SK-N-SH treated with all-trans-retinoic acid at 6 μM for 48 hours (cell line): ENCODE measurements at regions not wholly inside any gene's neighbourhood (a gene's known extent, or its start where the extent isn't known, plus 50 kb on each side); places are given as distances from the start of the nearest gene placed in this dataset.
A peak's percentile ranks its signal among the peaks of the same experiment; 100 is the strongest.

Experiments
- ATAC-seq: fragments of 200-7000 bp; cut with Tn5 transposase; 3 replicates; pipeline ENCODE4 v1.9.1; 2020; ENCODE audit warnings: mild to moderate bottlenecking, moderate library complexity
- ARNTL ChIP-seq: fragments of 450-650 bp; formaldehyde crosslinking; IDR thresholded peaks from 2 replicates; pipeline ENCODE4 v1.5.0; 2020; ENCODE audit warnings: low read depth, mild to moderate bottlenecking, moderate library complexity, borderline replicate concordance
- BACH2 ChIP-seq: fragments of 250-450 bp; sonication (Bioruptor Pico); IDR thresholded peaks from 2 replicates; pipeline ENCODE4 v1.9.0; 2021; ENCODE audit warnings: mild to moderate bottlenecking, borderline replicate concordance
- CSDC2 ChIP-seq: fragments of 250-450 bp; sonication (Bioruptor Pico); IDR thresholded peaks from 2 replicates; pipeline ENCODE4 v1.5.0; 2020; ENCODE audit warnings: mild to moderate bottlenecking, moderate library complexity
- ESRRG ChIP-seq: fragments of 250-450 bp; sonication (Bioruptor Pico); IDR thresholded peaks from 2 replicates; pipeline ENCODE4 v1.6.1; 2021; ENCODE audit warnings: mild to moderate bottlenecking
- GLIS3 ChIP-seq: fragments of 250-450 bp; sonication (Bioruptor Pico); IDR thresholded peaks from 2 replicates; pipeline ENCODE4 v1.5.0; 2020; ENCODE audit warnings: mild to moderate bottlenecking, moderate library complexity
- ISL1 ChIP-seq: fragments of 250-450 bp; sonication (Bioruptor Pico); IDR thresholded peaks from 2 replicates; pipeline ENCODE4 v2.1.2; 2022; ENCODE audit warnings: mild to moderate bottlenecking, moderate library complexity
- OSR1 ChIP-seq: fragments of 250-450 bp; sonication (Bioruptor Pico); IDR thresholded peaks from 2 replicates; pipeline ENCODE4 v1.8.0; 2022; ENCODE audit warnings: moderate library complexity, mild to moderate bottlenecking, inconsistent platforms
- PPARA ChIP-seq: fragments of 250-450 bp; sonication (Bioruptor Pico); IDR thresholded peaks from 2 replicates; pipeline ENCODE4 v1.5.0; 2020; ENCODE audit warnings: mild to moderate bottlenecking, borderline replicate concordance
- RARB ChIP-seq: fragments of 250-450 bp; sonication (Bioruptor Pico); IDR thresholded peaks from 2 replicates; pipeline ENCODE4 v1.8.0; 2021; ENCODE audit warnings: mild to moderate bottlenecking, moderate library complexity
- SNAI2 ChIP-seq: fragments of 250-450 bp; sonication (Bioruptor Pico); IDR thresholded peaks from 2 replicates; pipeline ENCODE4 v1.5.0; 2020; ENCODE audit warnings: mild to moderate bottlenecking, moderate library complexity
- TCF4 ChIP-seq: fragments of 250-450 bp; sonication (Bioruptor Pico); IDR thresholded peaks from 2 replicates; pipeline ENCODE4 v1.8.0; 2021; ENCODE audit warnings: mild to moderate bottlenecking, moderate library complexity, borderline replicate concordance
- TOX ChIP-seq: fragments of 250-450 bp; sonication (Bioruptor Pico); IDR thresholded peaks from 2 replicates; pipeline ENCODE4 v1.8.0; 2021; ENCODE audit warnings: mild to moderate bottlenecking, moderate library complexity, borderline replicate concordance
- ZC3H10 ChIP-seq: fragments of 250-450 bp; sonication (Bioruptor Pico); IDR thresholded peaks from 2 replicates; pipeline ENCODE4 v1.5.1; 2021; ENCODE audit warnings: mild to moderate bottlenecking, moderate library complexity
- ZFP3 ChIP-seq: fragments of 250-450 bp; sonication (Bioruptor Pico); IDR thresholded peaks from 2 replicates; pipeline ENCODE4 v1.5.0; 2020; ENCODE audit warnings: mild to moderate bottlenecking, moderate library complexity
- ZFP30 ChIP-seq: fragments of 450-650 bp; formaldehyde crosslinking; IDR thresholded peaks from 2 replicates; pipeline ENCODE4 v1.5.0; 2022; ENCODE audit warnings: mild to moderate bottlenecking, moderate library complexity
- ZNF565 ChIP-seq: fragments of 450-650 bp; formaldehyde crosslinking; conservative IDR thresholded peaks from 2 replicates; pipeline ENCODE4 v1.5.0; 2020; ENCODE audit warnings: low read depth, mild to moderate bottlenecking, moderate library complexity
- ZNF70 ChIP-seq: fragments of 450-650 bp; formaldehyde crosslinking; IDR thresholded peaks from 2 replicates; pipeline ENCODE4 v1.5.0; 2020; ENCODE audit warnings: mild to moderate bottlenecking, moderate library complexity
- ZNF8 ChIP-seq: fragments of 450-650 bp; formaldehyde crosslinking; IDR thresholded peaks from 2 replicates; pipeline ENCODE4 v1.5.0; 2020; ENCODE audit warnings: mild to moderate bottlenecking, moderate library complexity
- TF ChIP-seq, protein P1 (sequence below): fragments of 250-450 bp; sonication (Bioruptor Pico); IDR thresholded peaks from 2 replicates; pipeline ENCODE4 v1.5.0; 2020; ENCODE audit warnings: mild to moderate bottlenecking, moderate library complexity
- TF ChIP-seq, protein P2 (sequence below): fragments of 250-450 bp; sonication (Bioruptor Pico); IDR thresholded peaks from 2 replicates; pipeline ENCODE4 v1.5.1; 2021; ENCODE audit warnings: mild to moderate bottlenecking, moderate library complexity
- TF ChIP-seq, protein P3 (sequence below): fragments of 250-450 bp; sonication (Bioruptor Pico); IDR thresholded peaks from 2 replicates; pipeline ENCODE4 v1.8.0; 2020; ENCODE audit warnings: mild to moderate bottlenecking, moderate library complexity, borderline replicate concordance
- TF ChIP-seq, protein P4 (sequence below): fragments of 250-450 bp; sonication (Bioruptor Pico); IDR thresholded peaks from 2 replicates; pipeline ENCODE4 v1.5.1; 2020; ENCODE audit warnings: low read depth, mild to moderate bottlenecking, moderate library complexity
- TF ChIP-seq, protein P5 (sequence below): fragments of 250-450 bp; sonication (Bioruptor Pico); IDR thresholded peaks from 2 replicates; pipeline ENCODE4 v1.8.0; 2021; ENCODE audit warnings: low read depth, mild to moderate bottlenecking, moderate library complexity, borderline replicate concordance

DNA sequence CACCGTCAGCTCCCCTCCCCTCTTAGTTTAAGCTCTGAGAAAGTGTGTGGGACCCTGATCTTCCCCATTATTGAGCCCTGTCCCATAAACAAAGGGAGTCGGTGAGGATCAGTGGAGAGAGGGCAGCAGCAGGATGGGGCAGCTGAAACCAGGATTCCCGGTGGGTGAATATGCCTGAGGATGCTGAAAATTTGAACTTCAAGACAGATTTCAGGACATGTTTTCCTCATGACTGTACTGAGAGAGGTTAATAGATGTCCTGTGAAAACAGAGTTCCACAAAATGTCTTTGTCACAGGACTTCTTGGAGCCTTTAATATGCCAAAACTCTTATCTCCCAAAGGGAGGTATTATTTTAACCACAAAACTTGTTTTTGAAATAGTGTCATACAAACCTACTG is 53.5 kb upstream of the SLC22A16 start:
- no peak for ATAC-seq
- TF ChIP-seq ZNF8 (CRISPR knock-in tag) (no peak), ZC3H10 (CRISPR knock-in tag) (no peak), ISL1 (CRISPR knock-in tag) (no peak), PPARA (CRISPR knock-in tag) (no peak), TOX (no peak), TCF4 (CRISPR knock-in tag) (no peak), SNAI2 (CRISPR knock-in tag) (no peak), OSR1 (CRISPR knock-in tag) (no peak), GLIS3 (CRISPR knock-in tag) (no peak), RARB (CRISPR knock-in tag) (no peak), ZFP30 (CRISPR knock-in tag) (no peak), ARNTL (CRISPR knock-in tag) (no peak), ESRRG (CRISPR knock-in tag) (no peak), CSDC2 (no peak), ZNF70 (no peak)
- TF ChIP-seq, protein P1, sequence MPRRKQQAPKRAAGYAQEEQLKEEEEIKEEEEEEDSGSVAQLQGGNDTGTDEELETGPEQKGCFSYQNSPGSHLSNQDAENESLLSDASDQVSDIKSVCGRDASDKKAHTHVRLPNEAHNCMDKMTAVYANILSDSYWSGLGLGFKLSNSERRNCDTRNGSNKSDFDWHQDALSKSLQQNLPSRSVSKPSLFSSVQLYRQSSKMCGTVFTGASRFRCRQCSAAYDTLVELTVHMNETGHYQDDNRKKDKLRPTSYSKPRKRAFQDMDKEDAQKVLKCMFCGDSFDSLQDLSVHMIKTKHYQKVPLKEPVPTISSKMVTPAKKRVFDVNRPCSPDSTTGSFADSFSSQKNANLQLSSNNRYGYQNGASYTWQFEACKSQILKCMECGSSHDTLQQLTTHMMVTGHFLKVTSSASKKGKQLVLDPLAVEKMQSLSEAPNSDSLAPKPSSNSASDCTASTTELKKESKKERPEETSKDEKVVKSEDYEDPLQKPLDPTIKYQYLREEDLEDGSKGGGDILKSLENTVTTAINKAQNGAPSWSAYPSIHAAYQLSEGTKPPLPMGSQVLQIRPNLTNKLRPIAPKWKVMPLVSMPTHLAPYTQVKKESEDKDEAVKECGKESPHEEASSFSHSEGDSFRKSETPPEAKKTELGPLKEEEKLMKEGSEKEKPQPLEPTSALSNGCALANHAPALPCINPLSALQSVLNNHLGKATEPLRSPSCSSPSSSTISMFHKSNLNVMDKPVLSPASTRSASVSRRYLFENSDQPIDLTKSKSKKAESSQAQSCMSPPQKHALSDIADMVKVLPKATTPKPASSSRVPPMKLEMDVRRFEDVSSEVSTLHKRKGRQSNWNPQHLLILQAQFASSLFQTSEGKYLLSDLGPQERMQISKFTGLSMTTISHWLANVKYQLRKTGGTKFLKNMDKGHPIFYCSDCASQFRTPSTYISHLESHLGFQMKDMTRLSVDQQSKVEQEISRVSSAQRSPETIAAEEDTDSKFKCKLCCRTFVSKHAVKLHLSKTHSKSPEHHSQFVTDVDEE (CRISPR knock-in tag): no peak
- TF ChIP-seq, protein P2, sequence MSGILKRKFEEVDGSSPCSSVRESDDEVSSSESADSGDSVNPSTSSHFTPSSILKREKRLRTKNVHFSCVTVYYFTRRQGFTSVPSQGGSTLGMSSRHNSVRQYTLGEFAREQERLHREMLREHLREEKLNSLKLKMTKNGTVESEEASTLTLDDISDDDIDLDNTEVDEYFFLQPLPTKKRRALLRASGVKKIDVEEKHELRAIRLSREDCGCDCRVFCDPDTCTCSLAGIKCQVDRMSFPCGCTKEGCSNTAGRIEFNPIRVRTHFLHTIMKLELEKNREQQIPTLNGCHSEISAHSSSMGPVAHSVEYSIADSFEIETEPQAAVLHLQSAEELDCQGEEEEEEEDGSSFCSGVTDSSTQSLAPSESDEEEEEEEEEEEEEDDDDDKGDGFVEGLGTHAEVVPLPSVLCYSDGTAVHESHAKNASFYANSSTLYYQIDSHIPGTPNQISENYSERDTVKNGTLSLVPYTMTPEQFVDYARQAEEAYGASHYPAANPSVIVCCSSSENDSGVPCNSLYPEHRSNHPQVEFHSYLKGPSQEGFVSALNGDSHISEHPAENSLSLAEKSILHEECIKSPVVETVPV (CRISPR knock-in tag): no peak
- TF ChIP-seq, protein P3, sequence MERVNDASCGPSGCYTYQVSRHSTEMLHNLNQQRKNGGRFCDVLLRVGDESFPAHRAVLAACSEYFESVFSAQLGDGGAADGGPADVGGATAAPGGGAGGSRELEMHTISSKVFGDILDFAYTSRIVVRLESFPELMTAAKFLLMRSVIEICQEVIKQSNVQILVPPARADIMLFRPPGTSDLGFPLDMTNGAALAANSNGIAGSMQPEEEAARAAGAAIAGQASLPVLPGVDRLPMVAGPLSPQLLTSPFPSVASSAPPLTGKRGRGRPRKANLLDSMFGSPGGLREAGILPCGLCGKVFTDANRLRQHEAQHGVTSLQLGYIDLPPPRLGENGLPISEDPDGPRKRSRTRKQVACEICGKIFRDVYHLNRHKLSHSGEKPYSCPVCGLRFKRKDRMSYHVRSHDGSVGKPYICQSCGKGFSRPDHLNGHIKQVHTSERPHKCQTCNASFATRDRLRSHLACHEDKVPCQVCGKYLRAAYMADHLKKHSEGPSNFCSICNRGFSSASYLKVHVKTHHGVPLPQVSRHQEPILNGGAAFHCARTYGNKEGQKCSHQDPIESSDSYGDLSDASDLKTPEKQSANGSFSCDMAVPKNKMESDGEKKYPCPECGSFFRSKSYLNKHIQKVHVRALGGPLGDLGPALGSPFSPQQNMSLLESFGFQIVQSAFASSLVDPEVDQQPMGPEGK (CRISPR knock-in tag): no peak
- TF ChIP-seq, protein P4, sequence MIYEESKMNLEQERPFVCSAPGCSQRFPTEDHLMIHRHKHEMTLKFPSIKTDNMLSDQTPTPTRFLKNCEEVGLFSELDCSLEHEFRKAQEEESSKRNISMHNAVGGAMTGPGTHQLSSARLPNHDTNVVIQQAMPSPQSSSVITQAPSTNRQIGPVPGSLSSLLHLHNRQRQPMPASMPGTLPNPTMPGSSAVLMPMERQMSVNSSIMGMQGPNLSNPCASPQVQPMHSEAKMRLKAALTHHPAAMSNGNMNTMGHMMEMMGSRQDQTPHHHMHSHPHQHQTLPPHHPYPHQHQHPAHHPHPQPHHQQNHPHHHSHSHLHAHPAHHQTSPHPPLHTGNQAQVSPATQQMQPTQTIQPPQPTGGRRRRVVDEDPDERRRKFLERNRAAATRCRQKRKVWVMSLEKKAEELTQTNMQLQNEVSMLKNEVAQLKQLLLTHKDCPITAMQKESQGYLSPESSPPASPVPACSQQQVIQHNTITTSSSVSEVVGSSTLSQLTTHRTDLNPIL (CRISPR knock-in tag): no peak
- TF ChIP-seq, protein P5, sequence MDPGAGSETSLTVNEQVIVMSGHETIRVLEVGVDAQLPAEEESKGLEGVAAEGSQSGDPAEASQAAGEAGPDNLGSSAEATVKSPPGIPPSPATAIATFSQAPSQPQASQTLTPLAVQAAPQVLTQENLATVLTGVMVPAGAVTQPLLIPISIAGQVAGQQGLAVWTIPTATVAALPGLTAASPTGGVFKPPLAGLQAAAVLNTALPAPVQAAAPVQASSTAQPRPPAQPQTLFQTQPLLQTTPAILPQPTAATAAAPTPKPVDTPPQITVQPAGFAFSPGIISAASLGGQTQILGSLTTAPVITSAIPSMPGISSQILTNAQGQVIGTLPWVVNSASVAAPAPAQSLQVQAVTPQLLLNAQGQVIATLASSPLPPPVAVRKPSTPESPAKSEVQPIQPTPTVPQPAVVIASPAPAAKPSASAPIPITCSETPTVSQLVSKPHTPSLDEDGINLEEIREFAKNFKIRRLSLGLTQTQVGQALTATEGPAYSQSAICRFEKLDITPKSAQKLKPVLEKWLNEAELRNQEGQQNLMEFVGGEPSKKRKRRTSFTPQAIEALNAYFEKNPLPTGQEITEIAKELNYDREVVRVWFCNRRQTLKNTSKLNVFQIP (CRISPR knock-in tag): no peak

DNA sequence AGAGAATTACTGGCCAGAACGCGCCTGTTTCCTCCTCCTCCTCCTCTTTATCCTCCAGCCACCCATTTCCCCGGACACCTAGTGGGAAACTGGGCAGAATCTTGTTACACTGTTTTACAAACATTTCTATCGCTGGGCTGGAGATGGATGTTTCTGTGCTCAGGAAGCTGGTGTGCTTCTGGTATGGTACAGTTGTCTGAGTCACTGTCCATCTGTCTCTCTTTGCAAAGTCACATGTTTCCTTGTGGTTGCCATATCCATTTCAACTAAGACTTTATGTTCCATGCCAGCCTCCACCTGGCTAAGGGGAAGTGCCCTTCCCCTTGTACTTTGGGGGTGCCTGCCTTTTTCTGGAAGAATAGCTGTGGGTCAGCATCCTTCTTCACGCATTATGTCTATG is 52.9 kb upstream of the SLC22A16 start:
- ATAC-seq: peak; percentile 46; the same call in 2 of the 3 replicates

More for the DNA sequence above, 52.9 kb upstream of the SLC22A16 start:
- TF ChIP-seq PPARA (CRISPR knock-in tag): no peak
- TF ChIP-seq BACH2 (CRISPR knock-in tag): no peak
- no peak for TF ChIP-seq GLIS3 (CRISPR knock-in tag)
- no peak for TF ChIP-seq ARNTL (CRISPR knock-in tag)
- TF ChIP-seq, protein P2 (CRISPR knock-in tag): no peak
- TF ChIP-seq ZC3H10 (CRISPR knock-in tag): no peak
- TF ChIP-seq ZNF70: no peak
- TF ChIP-seq TOX: no peak
- no peak for TF ChIP-seq ISL1 (CRISPR knock-in tag)
- TF ChIP-seq, protein P1 (CRISPR knock-in tag): no peak
- TF ChIP-seq ZFP3 (CRISPR knock-in tag): no peak
- no peak for TF ChIP-seq ZFP30 (CRISPR knock-in tag)
- TF ChIP-seq, protein P4 (CRISPR knock-in tag): no peak
- TF ChIP-seq ESRRG (CRISPR knock-in tag): no peak
- no peak for TF ChIP-seq ZNF8 (CRISPR knock-in tag)
- no peak for TF ChIP-seq ZNF565 (CRISPR knock-in tag)
- TF ChIP-seq RARB (CRISPR knock-in tag): no peak
